ENCODE measurements at regions not wholly inside any gene's neighbourhood (a gene's known extent, or its start where the extent isn't known, plus 50 kb on each side); places are given as distances from the start of the nearest gene placed in this dataset.
"Not testable (repeated sequence)": the region's sequence is repeated elsewhere in the genome, so short reads cannot be mapped to it uniquely, and the experiment has no call there.

- Histone ChIP-seq H3K36me3 (ENCODE audit: insufficient read depth, low read length) (no peaks in the 10 kb centered on the region), H3K4me3 (ENCODE audit: low read length) (no peak overlapping the region), H3K27ac (ENCODE audit: low read depth in 1 of 2, low read length in 2 of 2) (no peak overlapping the region), H3K27me3 (ENCODE audit: control insufficient read depth in 1 of 2, insufficient read depth in 2 of 2, low read length in 2 of 2) (no peaks in the 10 kb centered on the region), H3K4me1 (ENCODE audit: insufficient read depth, low read length) (no peaks in the 10 kb centered on the region), H3K9me3 (ENCODE audit: control insufficient read depth in 1 of 2, insufficient read depth in 1 of 2, low read length in 2 of 2) (no peaks in the 10 kb centered on the region)
- no peak for ATAC-seq (ENCODE audit: poor library complexity)
- DNase-seq: no peak
- no peak for TF ChIP-seq CTCF (IDR thresholded peaks at IDR 0.05)
- POLR2A ChIA-PET: no interaction called here
- Mint-ChIP-seq H3K4me3 (no peak overlapping the region), H3K27ac (no peak overlapping the region), H3K9me3 (no peaks in the 10 kb centered on the region), H3K36me3 (ENCODE audit: low read depth) (no peaks in the 10 kb centered on the region), H3K27me3 (no peaks in the 10 kb centered on the region), H3K4me1 (ENCODE audit: low read depth) (no peaks in the 10 kb centered on the region)
- intact Hi-C loops (cut with DNase I, micrococcal nuclease): no loop called here
- CTCF ChIA-PET: no interaction called here
Observed at GRCh38 chr2:36190097-36190496, 165.5 kb upstream of the CRIM1 start.

GRCh38 chr2:36185624-36186023 lies 170.0 kb upstream of the CRIM1 start:
- H3K36me3 Mint-ChIP-seq (ENCODE audit: low read depth): no peaks in the 10 kb centered on the region
- ATAC-seq (ENCODE audit: poor library complexity) (no peak), DNase-seq (no peak)
- POLR2A ChIA-PET: no interaction called here
- no peak for TF ChIP-seq CTCF (IDR thresholded peaks at IDR 0.05)
- H3K27ac Mint-ChIP-seq: no peak overlapping the region
- H3K4me3 Mint-ChIP-seq: no peak overlapping the region
- intact Hi-C loops (cut with DNase I, micrococcal nuclease): no loop called here
- no peaks in the 10 kb centered on the region for H3K27me3 ChIP-seq (ENCODE audit: control insufficient read depth in 1 of 2, insufficient read depth in 2 of 2, low read length in 2 of 2)
- H3K4me1 ChIP-seq (ENCODE audit: insufficient read depth, low read length): no peaks in the 10 kb centered on the region
- no peaks in the 10 kb centered on the region for H3K4me1 Mint-ChIP-seq (ENCODE audit: low read depth)
- H3K36me3 ChIP-seq (ENCODE audit: insufficient read depth, low read length): no peaks in the 10 kb centered on the region
- H3K9me3 Mint-ChIP-seq: no peaks in the 10 kb centered on the region
- no peaks in the 10 kb centered on the region for H3K9me3 ChIP-seq (ENCODE audit: control insufficient read depth in 1 of 2, insufficient read depth in 1 of 2, low read length in 2 of 2)
- no peak overlapping the region for H3K27ac ChIP-seq (ENCODE audit: low read depth in 1 of 2, low read length in 2 of 2)
- CTCF ChIA-PET: no interaction called here
- H3K4me3 ChIP-seq (ENCODE audit: low read length): no peak overlapping the region
- H3K27me3 Mint-ChIP-seq: no peaks in the 10 kb centered on the region

GRCh38 chr2:36184848-36185247 lies 170.7 kb upstream of the CRIM1 start:
- no peaks in the 10 kb centered on the region for H3K36me3 Mint-ChIP-seq (ENCODE audit: low read depth)
- ChIA-PET POLR2A (no interaction called here), CTCF (no interaction called here)
- H3K9me3 Mint-ChIP-seq: no peaks in the 10 kb centered on the region
- H3K36me3 ChIP-seq (ENCODE audit: insufficient read depth, low read length): no peaks in the 10 kb centered on the region
- TF ChIP-seq CTCF (IDR thresholded peaks at IDR 0.05): no peak
- ATAC-seq (ENCODE audit: poor library complexity): no peak
- DNase-seq: no peak
- H3K4me1 Mint-ChIP-seq (ENCODE audit: low read depth): no peaks in the 10 kb centered on the region
- H3K27ac ChIP-seq (ENCODE audit: low read depth in 1 of 2, low read length in 2 of 2): no peak overlapping the region
- H3K4me3 Mint-ChIP-seq: no peak overlapping the region
- intact Hi-C loops (cut with DNase I, micrococcal nuclease): no loop called here
- no peaks in the 10 kb centered on the region for H3K4me1 ChIP-seq (ENCODE audit: insufficient read depth, low read length)
- no peaks in the 10 kb centered on the region for H3K9me3 ChIP-seq (ENCODE audit: control insufficient read depth in 1 of 2, insufficient read depth in 1 of 2, low read length in 2 of 2)
- H3K27ac Mint-ChIP-seq: no peak overlapping the region
- H3K27me3 ChIP-seq (ENCODE audit: control insufficient read depth in 1 of 2, insufficient read depth in 2 of 2, low read length in 2 of 2): no peaks in the 10 kb centered on the region
- no peak overlapping the region for H3K4me3 ChIP-seq (ENCODE audit: low read length)
- no peaks in the 10 kb centered on the region for H3K27me3 Mint-ChIP-seq

- H3K4me3 Mint-ChIP-seq; H3K36me3 Mint-ChIP-seq (ENCODE audit: low read depth); H3K9me3 Mint-ChIP-seq; H3K4me3 ChIP-seq (ENCODE audit: low read length); H3K9me3 ChIP-seq (ENCODE audit: control insufficient read depth in 1 of 2, insufficient read depth in 1 of 2, low read length in 2 of 2); H3K27ac ChIP-seq (ENCODE audit: low read depth in 1 of 2, low read length in 2 of 2); H3K4me1 Mint-ChIP-seq (ENCODE audit: low read depth); POLR2A ChIA-PET; intact Hi-C loops (cut with DNase I, micrococcal nuclease); H3K27me3 Mint-ChIP-seq; H3K36me3 ChIP-seq (ENCODE audit: insufficient read depth, low read length); H3K27ac Mint-ChIP-seq; H3K4me1 ChIP-seq (ENCODE audit: insufficient read depth, low read length); ATAC-seq (ENCODE audit: poor library complexity); DNase-seq; H3K27me3 ChIP-seq (ENCODE audit: control insufficient read depth in 1 of 2, insufficient read depth in 2 of 2, low read length in 2 of 2); CTCF ChIA-PET: not testable (repeated sequence)
Observed at GRCh38 chr2:36180789-36181482, 174.6 kb upstream of the CRIM1 start.

- H3K4me1 Mint-ChIP-seq (ENCODE audit: low read depth); H3K9me3 Mint-ChIP-seq; POLR2A ChIA-PET; ATAC-seq (ENCODE audit: poor library complexity); H3K36me3 Mint-ChIP-seq (ENCODE audit: low read depth); H3K27ac ChIP-seq (ENCODE audit: low read depth in 1 of 2, low read length in 2 of 2); H3K9me3 ChIP-seq (ENCODE audit: control insufficient read depth in 1 of 2, insufficient read depth in 1 of 2, low read length in 2 of 2); CTCF ChIA-PET; H3K36me3 ChIP-seq (ENCODE audit: insufficient read depth, low read length); H3K4me3 Mint-ChIP-seq; H3K4me1 ChIP-seq (ENCODE audit: insufficient read depth, low read length); H3K27ac Mint-ChIP-seq; H3K4me3 ChIP-seq (ENCODE audit: low read length); DNase-seq; intact Hi-C loops (cut with DNase I, micrococcal nuclease); H3K27me3 Mint-ChIP-seq; H3K27me3 ChIP-seq (ENCODE audit: control insufficient read depth in 1 of 2, insufficient read depth in 2 of 2, low read length in 2 of 2): not testable (repeated sequence)
Observed at GRCh38 chr2:36180293-36180692, 175.3 kb upstream of the CRIM1 start.

All from CD4-positive, alpha-beta T cell (primary cell).